K562 (cell line): ENCODE measurements at regions not wholly inside any gene's neighbourhood (a gene's known extent, or its start where the extent isn't known, plus 50 kb on each side); places are given as distances from the start of the nearest gene placed in this dataset.

Experiments used
- ARNT ChIP-seq, 2 experiments: fragments of 450-650 bp; IDR thresholded peaks; 2 replicates each; pipeline ENCODE4 v1.6.1; 2016; ENCODE audit warnings: mild to moderate bottlenecking in 1 of 2
- E2F1 ChIP-seq: sonication (generic); formaldehyde crosslinking; IDR thresholded peaks from 2 replicates; pipeline ENCODE4 v1.8.1; 2023; ENCODE audit warnings: mild to moderate bottlenecking, missing genetic modification reagents, moderate library complexity
- EP300 ChIP-seq: IDR thresholded peaks from 2 replicates; pipeline ENCODE4 v1.6.1; 2012; ENCODE audit warnings: low read length, improper control_type of control experiment
- HOXB6 ChIP-seq: fragments of 250-450 bp; sonication (Bioruptor Pico); IDR thresholded peaks from 2 replicates; pipeline ENCODE4 v1.5.1; 2022; ENCODE audit warnings: mild to moderate bottlenecking, borderline replicate concordance
- IFI16 ChIP-seq: fragments of 250-450 bp; sonication (Bioruptor Pico); IDR thresholded peaks from 2 replicates; pipeline ENCODE4 v2.1.2; 2022; ENCODE audit warnings: mild to moderate bottlenecking, inconsistent platforms
- KAT2B ChIP-seq: IDR thresholded peaks from one replicate; pipeline ENCODE4 v1.6.1; 2012; ENCODE audit warnings: low read depth, mild to moderate bottlenecking, control low read depth, inconsistent platforms, low read length, moderate library complexity

- TF ChIP-seq KAT2B (no peak), E2F1 (CRISPR knock-in tag) (no peak), ARNT (IDR thresholded peaks at IDR 0.05) (no peak), HOXB6 (no peak), IFI16 (CRISPR knock-in tag) (no peak), EP300 (no peak)
These were observed 439.3 kb upstream of the ZNF608 start for GRCh38 chr5:125185740-125186139.
